Loucy (cell line): ENCODE measurements at regions not wholly inside any gene's neighbourhood (a gene's known extent, or its start where the extent isn't known, plus 50 kb on each side); places are given as distances from the start of the nearest gene placed in this dataset.

Experiments
- H2AFZ ChIP-seq: fragments of 200-600 bp; sonication (generic); 2 replicates; pipeline ENCODE4 v1.6.0; 2016; ENCODE audit warnings: antibody characterized with exemption, mild to moderate bottlenecking, low read length, moderate library complexity
- H3F3A ChIP-seq: fragments of 200-600 bp; 2 replicates; pipeline ENCODE4 v1.6.0; 2016; ENCODE audit warnings: antibody characterized with exemption, low read depth, mild to moderate bottlenecking
- H3K27me3 ChIP-seq: fragments of 200-600 bp; sonication (generic); 2 replicates; pipeline ENCODE4 v1.6.1; 2014; ENCODE audit warnings: low read length, mild to moderate bottlenecking; ENCODE audit not compliant: insufficient read depth, poor library complexity, severe bottlenecking
- H3K36me3 ChIP-seq: fragments of 200-600 bp; sonication (generic); 2 replicates; pipeline ENCODE4 v1.6.1; 2016; ENCODE audit warnings: low read length; ENCODE audit not compliant: insufficient read depth
- H3K4me1 ChIP-seq: fragments of 200-600 bp; sonication (generic); 2 replicates; pipeline ENCODE4 v1.5.1; 2014; ENCODE audit warnings: low read length, mild to moderate bottlenecking; ENCODE audit not compliant: insufficient read depth, poor library complexity, severe bottlenecking
- H3K4me2 ChIP-seq: fragments of 200-600 bp; sonication (generic); 2 replicates; pipeline ENCODE4 v1.6.0; 2014; ENCODE audit warnings: antibody characterized with exemption, low read length, low read depth, mild to moderate bottlenecking; ENCODE audit not compliant: poor library complexity, severe bottlenecking
- H3K4me3 ChIP-seq: fragments of 200-600 bp; sonication (generic); 2 replicates; pipeline ENCODE4 v1.5.1; 2014; ENCODE audit warnings: low read length, mild to moderate bottlenecking, mixed read lengths; ENCODE audit not compliant: poor library complexity, severe bottlenecking
- H3K79me2 ChIP-seq: fragments of 200-600 bp; sonication (generic); 2 replicates; pipeline ENCODE4 v1.6.1; 2014; ENCODE audit warnings: low read length; ENCODE audit not compliant: insufficient read depth
- H3K9ac ChIP-seq: fragments of 200-600 bp; sonication (generic); 2 replicates; pipeline ENCODE4 v1.6.0; 2014; ENCODE audit warnings: mild to moderate bottlenecking, low read depth, low read length, moderate library complexity; ENCODE audit not compliant: poor library complexity, severe bottlenecking
- H3K9me2 ChIP-seq: fragments of 200-600 bp; sonication (generic); replicated peaks from 2 replicates; pipeline ENCODE4 v1.6.1; 2016; ENCODE audit warnings: low read depth, low read length, mixed read lengths
- H3K9me3 ChIP-seq: fragments of 200-600 bp; sonication (generic); 2 replicates; pipeline ENCODE4 v1.6.1; 2014; ENCODE audit warnings: mild to moderate bottlenecking, antibody characterized with exemption, low read length, low read depth; ENCODE audit not compliant: insufficient read depth
- H4K20me1 ChIP-seq: fragments of 200-600 bp; sonication (generic); 2 replicates; pipeline ENCODE4 v1.6.0; 2014; ENCODE audit warnings: antibody characterized with exemption, low read length, mild to moderate bottlenecking; ENCODE audit not compliant: insufficient read depth, poor library complexity, severe bottlenecking
- EZH2phosphoT487 ChIP-seq: fragments of 200-600 bp; IDR thresholded peaks from 2 replicates; pipeline ENCODE4 v1.6.1; 2018; ENCODE audit warnings: antibody characterized with exemption, mild to moderate bottlenecking, moderate library complexity, borderline replicate concordance
- TF ChIP-seq, protein P1 (sequence below): fragments of 200-600 bp; sonication (generic); conservative IDR thresholded peaks from 2 replicates; pipeline ENCODE4 v1.5.1; 2014; ENCODE audit warnings: mild to moderate bottlenecking, antibody characterized with exemption, low read length

DNA sequence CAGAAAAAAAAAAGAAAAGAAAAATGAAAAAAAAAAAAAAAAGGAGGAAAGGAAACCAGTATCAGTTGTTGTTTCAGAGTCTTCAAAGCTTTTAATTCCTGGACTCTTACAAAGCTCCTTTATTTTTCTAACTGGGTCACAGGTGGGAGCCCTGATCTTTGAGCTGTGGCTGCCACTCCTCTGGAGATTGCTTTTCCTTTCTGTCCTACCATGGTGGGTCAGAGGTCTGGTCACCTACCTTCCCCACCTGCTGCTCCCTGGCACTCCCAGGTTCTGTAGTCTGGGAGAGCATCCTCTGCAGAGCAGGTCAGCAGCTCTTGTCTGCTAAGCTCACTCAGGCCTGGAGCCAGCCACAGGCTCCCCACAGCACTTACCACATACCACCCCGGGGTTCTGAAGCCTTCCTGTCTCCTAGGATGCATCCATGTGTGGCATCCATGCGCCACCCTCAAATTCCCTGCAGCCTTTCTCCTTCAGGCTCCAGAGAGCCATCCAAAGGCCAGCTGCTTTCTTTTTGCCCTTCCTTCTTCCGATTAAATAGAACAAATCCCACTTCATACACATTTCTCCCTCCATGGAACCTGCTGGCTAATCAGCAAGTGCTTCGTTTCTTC, 73.2 kb upstream of the TPK1 start:
- no peak overlapping the region for H3K9ac ChIP-seq
- no peak overlapping the region for H3K4me2 ChIP-seq
- H3K9me3 ChIP-seq, result no peaks in the 10 kb centered on the region
- H3K79me2 ChIP-seq, result no peaks in the 10 kb centered on the region
- TF ChIP-seq, protein P1, sequence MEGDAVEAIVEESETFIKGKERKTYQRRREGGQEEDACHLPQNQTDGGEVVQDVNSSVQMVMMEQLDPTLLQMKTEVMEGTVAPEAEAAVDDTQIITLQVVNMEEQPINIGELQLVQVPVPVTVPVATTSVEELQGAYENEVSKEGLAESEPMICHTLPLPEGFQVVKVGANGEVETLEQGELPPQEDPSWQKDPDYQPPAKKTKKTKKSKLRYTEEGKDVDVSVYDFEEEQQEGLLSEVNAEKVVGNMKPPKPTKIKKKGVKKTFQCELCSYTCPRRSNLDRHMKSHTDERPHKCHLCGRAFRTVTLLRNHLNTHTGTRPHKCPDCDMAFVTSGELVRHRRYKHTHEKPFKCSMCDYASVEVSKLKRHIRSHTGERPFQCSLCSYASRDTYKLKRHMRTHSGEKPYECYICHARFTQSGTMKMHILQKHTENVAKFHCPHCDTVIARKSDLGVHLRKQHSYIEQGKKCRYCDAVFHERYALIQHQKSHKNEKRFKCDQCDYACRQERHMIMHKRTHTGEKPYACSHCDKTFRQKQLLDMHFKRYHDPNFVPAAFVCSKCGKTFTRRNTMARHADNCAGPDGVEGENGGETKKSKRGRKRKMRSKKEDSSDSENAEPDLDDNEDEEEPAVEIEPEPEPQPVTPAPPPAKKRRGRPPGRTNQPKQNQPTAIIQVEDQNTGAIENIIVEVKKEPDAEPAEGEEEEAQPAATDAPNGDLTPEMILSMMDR, result no peak
- no peak for TF ChIP-seq EZH2phosphoT487
- no peaks in the 10 kb centered on the region for H3K27me3 ChIP-seq
- H3K36me3 ChIP-seq, result no peaks in the 10 kb centered on the region
- no peaks in the 10 kb centered on the region for H3K9me2 ChIP-seq
- H4K20me1 ChIP-seq, result no peaks in the 10 kb centered on the region
- H3K4me3 ChIP-seq, result no peak overlapping the region
- no peaks in the 10 kb centered on the region for H3F3A ChIP-seq
- H3K4me1 ChIP-seq, result no peaks in the 10 kb centered on the region
- H2AFZ ChIP-seq, result no peak overlapping the region

DNA sequence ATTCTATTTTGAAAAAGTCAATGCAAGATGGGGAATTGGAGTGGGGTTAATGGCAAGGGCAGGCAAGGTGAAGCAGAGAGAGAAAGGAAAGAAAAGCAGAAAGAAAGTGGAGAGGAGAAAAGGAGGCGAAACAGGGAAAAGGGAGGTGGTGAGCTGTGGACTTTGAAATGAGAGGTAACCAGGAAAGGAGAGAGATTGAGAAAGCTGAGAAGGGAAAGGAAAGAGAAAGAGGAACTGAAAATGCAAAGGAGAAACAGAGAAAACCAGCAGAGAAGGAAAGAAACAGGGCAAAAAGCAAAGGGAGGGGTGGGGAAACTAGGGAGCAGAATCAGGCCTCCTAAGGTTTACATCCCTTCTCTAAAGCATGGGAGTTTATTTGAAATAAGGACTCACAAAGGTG, 72.5 kb upstream of the TPK1 start:
- no peak for TF ChIP-seq EZH2phosphoT487
- TF ChIP-seq, protein P1, result no peak
- Histone ChIP-seq H3K9me2 (no peaks in the 10 kb centered on the region), H3K9me3 (no peaks in the 10 kb centered on the region), H3K4me2 (no peak overlapping the region), H4K20me1 (no peaks in the 10 kb centered on the region), H3K36me3 (no peaks in the 10 kb centered on the region), H3F3A (no peaks in the 10 kb centered on the region), H3K9ac (no peak overlapping the region), H3K4me1 (no peaks in the 10 kb centered on the region), H3K4me3 (no peak overlapping the region), H2AFZ (no peak overlapping the region), H3K27me3 (no peaks in the 10 kb centered on the region), H3K79me2 (no peaks in the 10 kb centered on the region)

DNA sequence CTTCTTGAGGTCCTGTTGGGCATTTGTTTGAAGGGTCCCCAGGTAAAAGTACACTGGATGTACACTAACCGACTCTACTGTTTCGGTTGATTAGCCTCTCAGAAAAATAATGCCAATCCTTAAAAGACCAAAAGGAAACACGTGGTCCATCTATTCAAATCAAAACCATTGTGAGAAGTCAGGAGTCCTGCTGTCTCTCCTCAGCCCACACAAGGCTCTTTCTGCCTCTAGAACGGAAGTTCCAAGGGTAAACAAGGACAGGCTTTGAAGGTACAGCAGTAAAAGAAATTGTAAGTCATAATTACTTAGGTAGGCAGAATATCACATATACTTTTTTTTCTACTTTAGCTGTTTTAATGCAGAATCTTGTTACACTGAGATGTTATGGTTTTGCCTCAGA, 71.7 kb upstream of the TPK1 start:
- H3K9ac ChIP-seq, result no peak overlapping the region
- no peaks in the 10 kb centered on the region for H3K79me2 ChIP-seq
- H3K4me1 ChIP-seq, result no peaks in the 10 kb centered on the region
- no peak overlapping the region for H3K4me3 ChIP-seq
- H3K9me3 ChIP-seq, result no peaks in the 10 kb centered on the region
- H4K20me1 ChIP-seq, result no peaks in the 10 kb centered on the region
- no peaks in the 10 kb centered on the region for H3K9me2 ChIP-seq
- H3K27me3 ChIP-seq, result no peaks in the 10 kb centered on the region
- no peak overlapping the region for H3K4me2 ChIP-seq
- TF ChIP-seq, protein P1, result no peak
- no peak for TF ChIP-seq EZH2phosphoT487
- H2AFZ ChIP-seq, result no peak overlapping the region
- no peaks in the 10 kb centered on the region for H3K36me3 ChIP-seq
- no peaks in the 10 kb centered on the region for H3F3A ChIP-seq
